Activated CD4-positive, alpha-beta memory T cell treated with anti-CD3 and anti-CD28 coated beads, Interleukin-2, amount 10 ng/mL, durations not matched to agents 7 days and 5 days (primary cell): ENCODE measurements at regions not wholly inside any gene's neighbourhood (a gene's known extent, or its start where the extent isn't known, plus 50 kb on each side); places are given as distances from the start of the nearest gene placed in this dataset.

Experiments
- CTCF ChIA-PET: fragments of 350-600 bp; sonication (Branson Sonifier 250); formaldehyde crosslinking; loops from one replicate; lab custom pipeline; 2021; ENCODE audit warnings: antibody characterized with exemption, inconsistent platforms; lab: Charles Lee
- POLR2A ChIA-PET: fragments of 350-600 bp; sonication (Branson Sonifier 250); formaldehyde crosslinking; loops from one replicate; lab custom pipeline; 2021; ENCODE audit warnings: antibody characterized with exemption; lab: Charles Lee
- DNase-seq: peaks from one replicate; pipeline ENCODE4 v3.0.0-alpha.2; 2020
- H3K27ac Mint-ChIP-seq: one replicate; pipeline ENCODE4 v1.8.0; 2021; ENCODE audit warnings: mild to moderate bottlenecking, mixed read lengths
- H3K27me3 Mint-ChIP-seq: one replicate; pipeline ENCODE4 v1.8.0; 2021; ENCODE audit warnings: mixed read lengths
- H3K36me3 Mint-ChIP-seq: one replicate; pipeline ENCODE4 v1.8.0; 2021; ENCODE audit warnings: low read depth, mixed read lengths
- H3K4me1 Mint-ChIP-seq: one replicate; pipeline ENCODE4 v1.8.0; 2021; ENCODE audit warnings: mixed read lengths
- H3K4me3 Mint-ChIP-seq: one replicate; pipeline ENCODE4 v1.8.0; 2021; ENCODE audit warnings: mild to moderate bottlenecking, mixed read lengths
- H3K9me3 Mint-ChIP-seq: one replicate; pipeline ENCODE4 v1.8.0; 2021; ENCODE audit warnings: mixed read lengths

GRCh38 chr3:107979538-107979937 is 111.3 kb downstream of the CD47 start:
- Mint-ChIP-seq H3K4me3 (no peak overlapping the region), H3K27ac (no peak overlapping the region), H3K4me1 (peaks cover 46% of the 10 kb centered on the region), H3K36me3 (no peaks in the 10 kb centered on the region), H3K9me3 (no peaks in the 10 kb centered on the region), H3K27me3 (no peaks in the 10 kb centered on the region)
- CTCF ChIA-PET: interaction anchor here (2.0 kb wide), 1 partner anchor 52 kb away, joined by 5 read pairs; no protein-coding TSS in a partner anchor
- POLR2A ChIA-PET: interaction anchor here (1.1 to 2.5 kb wide), 5 partner anchors 9 to 243 kb away, joined by 3 to 8 read pairs (median 4); partner anchors contain the start of gene IFT57
- no peak for DNase-seq

DNA sequence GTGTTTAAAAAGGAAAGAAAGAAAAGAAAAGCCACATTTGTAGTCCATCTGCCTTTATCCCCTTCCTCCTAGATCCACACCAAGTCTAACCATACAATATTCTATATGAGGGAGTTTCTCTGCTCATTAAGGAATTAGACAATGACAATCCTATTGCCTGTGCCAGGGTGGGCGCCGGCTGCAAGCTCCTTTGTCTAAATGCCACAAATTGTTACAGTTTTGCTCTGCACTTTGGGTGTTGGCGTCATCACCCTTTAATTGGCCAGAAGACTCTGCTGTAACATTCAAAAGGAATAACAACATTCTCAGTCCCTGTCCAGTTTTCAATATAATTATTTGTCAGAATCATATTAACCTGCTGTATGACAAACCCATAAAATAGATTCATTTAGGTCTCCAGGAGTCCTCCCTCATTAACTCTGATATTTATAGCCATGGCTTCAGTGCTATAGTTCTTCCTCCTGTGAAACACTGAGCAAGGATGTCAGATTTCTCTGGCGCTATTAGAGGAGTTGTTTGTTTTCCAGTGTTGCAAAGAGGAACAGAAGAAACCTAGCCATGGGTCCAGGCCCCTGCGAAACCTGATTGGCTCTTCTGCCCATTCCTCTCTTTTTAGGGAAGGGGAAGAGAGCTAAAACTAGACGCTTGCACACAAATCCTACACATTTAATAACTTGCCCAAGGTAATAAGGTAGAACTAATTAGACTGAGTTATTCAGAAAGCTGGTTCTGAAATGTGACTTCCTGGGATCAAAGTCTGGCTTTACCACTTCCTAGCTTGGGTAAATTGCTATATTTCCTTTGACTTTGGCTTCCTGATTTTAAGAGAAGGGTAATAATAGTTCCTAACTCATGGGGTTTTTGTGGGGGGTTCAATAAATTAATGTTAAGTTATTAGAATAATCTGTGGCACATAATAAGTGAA is 112.4 kb downstream of the CD47 start:
- H3K4me3 Mint-ChIP-seq: no peak overlapping the region
- ChIA-PET POLR2A (interaction anchor here (1.3 to 2.5 kb wide), 5 partner anchors 8 to 245 kb away, joined by 3 to 8 read pairs (median 4); partner anchors contain the start of gene IFT57), CTCF (interaction anchor here (0.6 to 2.0 kb wide), 2 partner anchors 51 to 575 kb away, joined by 5 read pairs; no protein-coding TSS in a partner anchor)
- no peaks in the 10 kb centered on the region for H3K9me3 Mint-ChIP-seq
- H3K27ac Mint-ChIP-seq: peak overlapping the region; percentile 11
- no peak for DNase-seq
- peaks cover 2% of the 10 kb centered on the region for H3K27me3 Mint-ChIP-seq
- no peaks in the 10 kb centered on the region for H3K36me3 Mint-ChIP-seq
- H3K4me1 Mint-ChIP-seq: peaks cover 45% of the 10 kb centered on the region

DNA sequence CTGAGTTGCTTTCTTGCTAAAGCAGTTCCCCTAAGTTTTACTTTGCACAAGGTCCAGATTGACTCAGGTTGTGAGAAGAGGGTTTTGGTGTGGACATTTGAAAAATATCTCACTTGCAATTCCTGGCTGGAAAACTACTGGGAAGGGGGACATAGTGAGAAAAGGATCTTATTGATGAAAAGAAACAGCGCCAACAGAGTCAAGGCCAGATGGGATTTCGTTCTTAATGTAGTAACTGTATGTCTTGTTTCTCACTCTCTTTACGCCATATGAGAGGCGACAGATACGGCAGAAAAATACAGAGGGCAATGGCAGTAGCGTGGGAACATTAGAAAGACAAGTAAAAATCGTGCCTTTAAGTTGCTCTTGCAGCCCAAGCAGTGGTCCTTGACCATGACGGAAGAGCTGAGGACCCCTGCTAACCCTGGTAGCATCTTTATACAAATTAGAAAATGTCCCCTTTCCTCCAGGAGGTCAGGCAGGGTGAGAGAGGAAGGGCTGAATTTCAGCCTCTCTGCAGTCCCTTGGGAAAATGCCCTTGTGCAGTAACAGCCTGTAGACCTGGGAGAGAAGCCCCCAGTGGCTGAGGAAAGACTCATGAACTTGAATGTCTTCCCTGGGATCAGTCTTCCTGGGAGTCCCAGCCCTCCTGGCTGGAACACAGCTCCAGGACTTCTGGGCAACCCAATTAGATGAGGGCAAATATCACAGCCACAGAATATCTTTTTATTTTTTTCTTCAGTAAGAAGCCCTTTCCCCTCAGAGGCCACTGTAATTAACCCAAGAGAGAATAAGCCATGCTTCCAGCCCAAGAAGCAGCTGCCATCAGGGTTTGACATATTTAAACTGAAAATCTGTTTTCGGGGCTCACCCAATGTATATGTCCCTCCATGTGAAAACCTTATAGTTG is 113.4 kb downstream of the CD47 start:
- Mint-ChIP-seq H3K27me3 (peaks cover 3% of the 10 kb centered on the region), H3K4me1 (peaks cover 45% of the 10 kb centered on the region), H3K36me3 (no peaks in the 10 kb centered on the region), H3K4me3 (no peak overlapping the region), H3K9me3 (no peaks in the 10 kb centered on the region), H3K27ac (no peak overlapping the region)
- CTCF ChIA-PET: interaction anchor here (0.6 kb wide), 1 partner anchor 576 kb away, joined by 5 read pairs; no protein-coding TSS in a partner anchor
- POLR2A ChIA-PET: interaction anchor here (1.2 to 2.5 kb wide), 3 partner anchors 8 to 246 kb away, joined by 4 to 8 read pairs (median 5); partner anchors contain the start of gene IFT57
- DNase-seq: no peak

DNA sequence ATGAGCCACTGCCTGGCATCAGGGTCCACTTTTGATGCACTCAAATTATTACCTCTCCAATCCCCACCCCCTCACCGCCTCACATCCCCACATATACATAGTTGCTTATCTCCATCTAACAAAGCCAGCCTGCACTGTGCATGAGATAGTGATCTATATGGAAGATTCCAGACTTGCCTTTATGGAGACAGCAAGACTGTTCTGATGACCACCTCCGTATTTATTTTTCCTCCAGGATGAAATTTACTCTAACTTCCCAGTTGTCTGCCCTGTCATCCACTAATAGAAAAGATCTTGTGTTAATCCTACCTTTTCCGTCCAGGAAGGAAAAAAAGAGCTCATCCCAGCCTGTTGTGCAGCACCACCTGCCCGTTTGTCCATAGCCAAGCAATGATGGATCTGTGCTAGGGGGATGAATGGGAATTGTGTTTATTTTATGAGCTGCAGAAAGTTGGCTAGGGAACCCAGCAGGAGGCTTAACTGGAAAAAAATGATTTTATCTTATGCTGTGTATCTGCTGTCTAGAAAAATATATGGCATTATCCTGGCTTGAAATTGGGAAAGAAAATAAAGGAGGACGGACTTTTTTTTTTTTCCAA is 114.5 kb downstream of the CD47 start:
- Mint-ChIP-seq H3K27ac (no peak overlapping the region), H3K36me3 (no peaks in the 10 kb centered on the region), H3K27me3 (peaks cover 3% of the 10 kb centered on the region), H3K9me3 (no peaks in the 10 kb centered on the region), H3K4me3 (no peak overlapping the region), H3K4me1 (peaks cover 45% of the 10 kb centered on the region)
- no peak for DNase-seq
- ChIA-PET POLR2A (interaction anchor here (0.6 to 1.2 kb wide), 3 partner anchors 9 to 38 kb away, joined by 3 to 5 read pairs (median 3); no protein-coding TSS in a partner anchor), CTCF (interaction anchor here (1.2 kb wide), 1 partner anchor 49 kb away, joined by 3 read pairs; no protein-coding TSS in a partner anchor)

DNA sequence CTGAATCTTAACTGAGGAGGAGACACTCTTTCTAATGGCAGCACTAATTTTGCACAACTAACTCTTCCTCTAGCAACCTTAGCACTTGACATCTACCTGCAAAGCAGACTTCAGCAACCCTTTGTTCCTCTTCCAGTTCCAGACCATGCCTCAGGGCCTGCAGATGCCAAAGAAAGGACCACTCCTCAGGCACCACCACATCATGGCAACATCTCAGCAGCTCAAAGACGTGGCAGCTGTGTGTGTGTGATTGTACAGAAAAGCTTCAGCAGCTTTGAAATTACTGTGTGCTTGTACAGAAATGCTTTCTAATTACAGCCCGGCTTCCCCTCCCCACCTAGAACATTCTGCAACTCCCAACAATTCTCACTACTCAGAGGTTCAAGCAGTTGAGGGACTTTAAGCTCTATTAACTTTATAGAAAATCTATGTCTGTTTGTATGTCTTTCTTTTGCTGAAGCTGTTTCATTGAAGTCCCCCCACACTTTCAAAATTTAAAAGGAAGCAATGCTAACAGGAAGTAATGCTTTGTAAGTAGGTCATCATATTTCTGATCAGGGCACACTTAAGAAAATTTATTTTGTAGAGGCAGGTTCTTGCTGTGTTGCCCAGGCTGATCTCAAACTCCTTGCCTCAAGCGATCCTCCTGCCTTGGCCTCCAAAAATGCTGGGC is 115.2 kb downstream of the CD47 start:
- no peak for DNase-seq
- ChIA-PET CTCF (interaction anchor here (1.2 kb wide), 1 partner anchor 48 kb away, joined by 3 read pairs; no protein-coding TSS in a partner anchor), POLR2A (interaction anchor here (1.0 kb wide), 1 partner anchor 25 kb away, joined by 3 read pairs; no protein-coding TSS in a partner anchor)
- Mint-ChIP-seq H3K27ac (no peak overlapping the region), H3K27me3 (peaks cover 3% of the 10 kb centered on the region), H3K4me3 (no peak overlapping the region), H3K9me3 (no peaks in the 10 kb centered on the region), H3K36me3 (no peaks in the 10 kb centered on the region), H3K4me1 (peaks cover 45% of the 10 kb centered on the region)

DNA sequence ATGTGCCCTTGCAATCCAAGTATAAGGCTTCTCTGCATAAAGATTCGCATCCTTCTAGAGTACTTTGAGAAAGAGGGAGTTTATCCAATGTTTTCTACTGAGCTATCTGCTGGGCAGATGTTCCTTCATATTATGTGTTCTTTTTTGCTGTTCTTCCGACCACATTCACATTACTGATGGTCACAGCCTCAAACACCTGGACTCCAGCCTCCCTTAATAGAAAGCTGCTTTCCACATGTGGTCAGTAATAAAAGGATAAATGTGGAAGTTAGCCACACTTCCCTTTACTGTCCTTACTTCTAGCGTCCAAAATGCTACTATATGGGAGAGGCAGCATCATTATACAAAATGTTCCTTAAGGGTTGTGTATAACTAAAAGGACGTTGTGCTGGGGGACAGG is 116.9 kb downstream of the CD47 start:
- ChIA-PET POLR2A (interaction anchor here (0.6 to 1.4 kb wide), 3 partner anchors 12 to 116 kb away, joined by 3 to 6 read pairs (median 3); no protein-coding TSS in a partner anchor), CTCF (interaction anchor here (1.4 to 1.6 kb wide), 2 partner anchors 11 to 284 kb away, joined by 3 read pairs; no protein-coding TSS in a partner anchor)
- no peak for DNase-seq
- Mint-ChIP-seq H3K27ac (no peak overlapping the region), H3K9me3 (no peaks in the 10 kb centered on the region), H3K36me3 (no peaks in the 10 kb centered on the region), H3K27me3 (peaks cover 3% of the 10 kb centered on the region), H3K4me1 (peaks cover 38% of the 10 kb centered on the region), H3K4me3 (no peak overlapping the region)

GRCh38 chr3:107973152-107973551 is 117.7 kb downstream of the CD47 start:
- CTCF ChIA-PET: interaction anchor here (1.4 kb wide), 1 partner anchor 28 kb away, joined by 3 read pairs; no protein-coding TSS in a partner anchor
- Mint-ChIP-seq H3K4me1 (peaks cover 30% of the 10 kb centered on the region), H3K4me3 (no peak overlapping the region), H3K27ac (no peak overlapping the region), H3K36me3 (no peaks in the 10 kb centered on the region), H3K27me3 (peaks cover 3% of the 10 kb centered on the region), H3K9me3 (no peaks in the 10 kb centered on the region)
- POLR2A ChIA-PET: interaction anchor here (1.4 kb wide), 1 partner anchor 13 kb away, joined by 6 read pairs; no protein-coding TSS in a partner anchor
- no peak for DNase-seq

DNA sequence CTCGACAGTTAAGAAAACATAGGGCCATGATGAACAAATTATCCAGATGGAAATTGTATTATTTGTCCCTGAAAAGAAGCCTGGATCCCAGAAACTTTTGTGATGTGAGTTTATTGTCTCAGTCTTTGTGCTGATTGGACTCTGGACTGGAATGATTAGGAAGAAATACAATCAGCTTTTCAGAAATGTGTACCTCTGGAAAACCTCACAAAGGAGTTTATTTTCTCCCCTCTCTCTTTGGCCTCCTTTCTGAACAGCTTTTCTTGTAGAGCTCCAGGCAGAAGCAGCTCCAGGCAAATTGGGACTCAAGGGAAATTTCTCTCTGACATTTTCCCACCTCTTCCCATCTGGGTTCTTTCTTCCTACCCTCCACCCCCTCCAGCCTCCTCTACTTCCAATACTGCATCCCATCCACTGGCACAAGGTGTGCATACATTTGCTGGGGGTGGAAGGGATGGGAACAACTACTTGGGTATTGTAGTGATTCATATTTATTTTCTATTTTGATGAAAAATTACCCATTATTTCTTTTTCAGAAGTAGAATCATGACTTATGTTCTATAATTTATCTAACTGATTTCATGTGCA is 119.7 kb downstream of the CD47 start:
- no peaks in the 10 kb centered on the region for H3K36me3 Mint-ChIP-seq
- ChIA-PET POLR2A (interaction anchor here (1.2 to 1.8 kb wide), 2 partner anchors 7 to 119 kb away, joined by 4 read pairs; no protein-coding TSS in a partner anchor), CTCF (no interaction called here)
- H3K27ac Mint-ChIP-seq: no peak overlapping the region
- peaks cover 3% of the 10 kb centered on the region for H3K27me3 Mint-ChIP-seq
- no peak overlapping the region for H3K4me3 Mint-ChIP-seq
- H3K4me1 Mint-ChIP-seq: peaks cover 14% of the 10 kb centered on the region
- no peak for DNase-seq
- H3K9me3 Mint-ChIP-seq: no peaks in the 10 kb centered on the region

DNA sequence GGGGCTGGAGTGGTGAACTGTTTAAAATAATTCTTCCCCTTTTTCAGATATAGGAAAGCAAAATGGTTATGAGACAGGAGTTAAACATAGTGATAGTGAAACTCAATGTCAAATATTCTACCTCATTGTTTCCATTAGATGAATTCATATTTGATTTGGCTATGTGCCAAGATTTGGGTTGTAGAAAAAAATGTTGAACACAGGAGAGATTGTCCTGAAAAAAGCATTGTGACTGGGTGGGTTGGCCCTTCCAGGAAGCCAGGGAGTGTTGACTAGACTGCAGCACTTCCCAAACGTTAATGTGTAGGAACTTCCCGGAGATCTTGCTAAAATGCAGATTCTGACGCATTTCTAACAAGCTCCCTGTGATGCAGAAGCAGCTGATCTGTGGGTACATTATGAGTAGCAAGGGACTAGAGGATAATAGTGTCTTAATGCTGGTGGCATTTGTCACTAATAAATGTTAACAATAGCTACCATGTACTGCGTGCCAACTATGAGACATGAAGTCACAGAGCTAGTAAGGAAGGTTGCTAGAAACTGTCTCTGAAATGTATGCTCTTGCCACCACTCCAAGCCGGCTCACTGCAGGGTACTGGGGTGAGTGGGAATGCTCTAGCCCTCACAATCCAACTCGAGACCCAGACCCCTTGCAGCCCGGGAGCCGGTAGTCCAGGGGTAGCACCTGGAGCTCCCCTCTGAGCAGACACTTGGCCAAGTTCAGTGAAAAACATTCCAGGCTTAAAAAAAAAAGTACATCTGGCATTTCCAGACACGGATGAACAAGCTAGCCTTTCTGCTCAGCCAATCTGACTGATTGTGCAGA is 120.6 kb downstream of the CD47 start:
- no peak overlapping the region for H3K4me3 Mint-ChIP-seq
- no peaks in the 10 kb centered on the region for H3K9me3 Mint-ChIP-seq
- DNase-seq: no peak
- POLR2A ChIA-PET: interaction anchor here (1.2 to 1.8 kb wide), 3 partner anchors 8 to 120 kb away, joined by 3 to 4 read pairs (median 4); no protein-coding TSS in a partner anchor
- H3K36me3 Mint-ChIP-seq: no peaks in the 10 kb centered on the region
- H3K27ac Mint-ChIP-seq: no peak overlapping the region
- H3K27me3 Mint-ChIP-seq: peaks cover 3% of the 10 kb centered on the region
- peaks cover 5% of the 10 kb centered on the region for H3K4me1 Mint-ChIP-seq
- CTCF ChIA-PET: interaction anchor here (1.2 kb wide), 1 partner anchor 43 kb away, joined by 3 read pairs; no protein-coding TSS in a partner anchor

DNA sequence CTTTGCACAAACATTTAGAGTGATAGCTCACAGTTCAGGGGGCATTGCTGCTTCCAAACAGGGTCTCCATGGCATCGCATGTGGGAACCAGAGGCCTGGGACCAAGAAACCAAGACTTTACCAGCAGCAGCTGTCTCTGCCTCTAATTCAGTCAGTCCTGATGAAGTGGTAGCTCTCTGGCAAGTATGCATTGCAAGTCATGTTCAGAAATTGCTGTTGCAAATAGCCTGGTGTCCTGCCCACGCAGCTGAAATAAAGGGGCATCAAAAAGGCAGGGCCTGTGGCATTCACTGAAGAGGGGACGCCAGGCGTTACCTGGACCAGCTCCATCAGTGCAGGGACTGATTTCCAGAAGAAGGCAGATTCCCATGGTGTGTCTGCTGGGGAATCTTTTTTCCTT is 121.3 kb downstream of the CD47 start:
- no peaks in the 10 kb centered on the region for H3K36me3 Mint-ChIP-seq
- H3K4me1 Mint-ChIP-seq: peaks cover 5% of the 10 kb centered on the region
- POLR2A ChIA-PET: interaction anchor here (1.3 to 1.8 kb wide), 2 partner anchors 9 to 16 kb away, joined by 3 to 4 read pairs; no protein-coding TSS in a partner anchor
- DNase-seq: no peak
- CTCF ChIA-PET: interaction anchor here (1.2 kb wide), 1 partner anchor 42 kb away, joined by 3 read pairs; no protein-coding TSS in a partner anchor
- no peak overlapping the region for H3K4me3 Mint-ChIP-seq
- H3K9me3 Mint-ChIP-seq: no peaks in the 10 kb centered on the region
- no peak overlapping the region for H3K27ac Mint-ChIP-seq
- H3K27me3 Mint-ChIP-seq: peaks cover 3% of the 10 kb centered on the region
